HL-60 (cell line): ENCODE measurements at regions not wholly inside any gene's neighbourhood (a gene's known extent, or its start where the extent isn't known, plus 50 kb on each side); places are given as distances from the start of the nearest gene placed in this dataset.

Experiments
- CTCF ChIP-seq: IDR thresholded peaks from one replicate; pipeline ENCODE4 v1.5.1; 2011; ENCODE audit warnings: low read length, control low read depth, inconsistent platforms; ENCODE audit not compliant: insufficient read depth
- GABPA ChIP-seq: IDR thresholded peaks from 2 replicates; pipeline ENCODE4 v1.6.1; 2012; ENCODE audit warnings: low read depth
- POLR2AphosphoS5 ChIP-seq: IDR thresholded peaks from 2 replicates; pipeline ENCODE4 v1.6.1; 2012; ENCODE audit warnings: low read depth

- TF ChIP-seq POLR2AphosphoS5 (no peak), CTCF (no peak), GABPA (no peak)
Observed at GRCh38 chr5:23289162-23289561, 218.2 kb upstream of the PRDM9 start.
